NCI-H2227 treated with DMSO at 0.1 percent for 48 hours (cell line): ENCODE measurements at regions not wholly inside any gene's neighbourhood (a gene's known extent, or its start where the extent isn't known, plus 50 kb on each side); places are given as distances from the start of the nearest gene placed in this dataset.
"Not testable (repeated sequence)": the region's sequence is repeated elsewhere in the genome, so short reads cannot be mapped to it uniquely, and the experiment has no call there.

Experiments
- DNase-seq: peaks from one replicate; lab custom pipeline; 2025; lab: John Stamatoyannopoulos, UW

- DNase-seq: no peak
Observed at GRCh38 chr9:106758911-106759310, 104.1 kb upstream of the ZNF462 start.

- no peak for DNase-seq
Observed at GRCh38 chr9:106761493-106761892, 101.5 kb upstream of the ZNF462 start.

- no peak for DNase-seq
Observed at GRCh38 chr9:106766616-106767015, 96.3 kb upstream of the ZNF462 start.

DNA sequence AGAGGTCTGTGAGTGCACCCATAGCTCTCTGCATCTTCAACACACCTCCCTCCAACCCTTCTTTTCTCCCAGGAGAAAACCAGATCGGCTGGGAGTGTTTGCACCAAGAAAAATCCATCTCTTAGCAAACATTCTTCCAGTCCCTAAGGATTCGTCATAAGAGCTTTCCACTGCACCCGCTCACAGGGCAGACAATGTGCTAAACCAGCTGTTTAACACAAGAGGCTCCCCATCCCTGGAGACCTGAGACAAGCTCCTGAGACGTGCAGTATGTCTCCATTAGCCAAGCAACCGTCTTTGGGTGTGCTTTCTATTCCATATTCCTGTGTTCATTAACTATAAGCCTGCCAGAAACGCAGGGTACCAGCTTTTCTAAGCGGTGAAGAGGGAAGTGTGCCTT, 93.6 kb upstream of the ZNF462 start:
- no peak for DNase-seq

- no peak for DNase-seq
Observed at GRCh38 chr9:106771608-106772007, 91.4 kb upstream of the ZNF462 start.

DNA sequence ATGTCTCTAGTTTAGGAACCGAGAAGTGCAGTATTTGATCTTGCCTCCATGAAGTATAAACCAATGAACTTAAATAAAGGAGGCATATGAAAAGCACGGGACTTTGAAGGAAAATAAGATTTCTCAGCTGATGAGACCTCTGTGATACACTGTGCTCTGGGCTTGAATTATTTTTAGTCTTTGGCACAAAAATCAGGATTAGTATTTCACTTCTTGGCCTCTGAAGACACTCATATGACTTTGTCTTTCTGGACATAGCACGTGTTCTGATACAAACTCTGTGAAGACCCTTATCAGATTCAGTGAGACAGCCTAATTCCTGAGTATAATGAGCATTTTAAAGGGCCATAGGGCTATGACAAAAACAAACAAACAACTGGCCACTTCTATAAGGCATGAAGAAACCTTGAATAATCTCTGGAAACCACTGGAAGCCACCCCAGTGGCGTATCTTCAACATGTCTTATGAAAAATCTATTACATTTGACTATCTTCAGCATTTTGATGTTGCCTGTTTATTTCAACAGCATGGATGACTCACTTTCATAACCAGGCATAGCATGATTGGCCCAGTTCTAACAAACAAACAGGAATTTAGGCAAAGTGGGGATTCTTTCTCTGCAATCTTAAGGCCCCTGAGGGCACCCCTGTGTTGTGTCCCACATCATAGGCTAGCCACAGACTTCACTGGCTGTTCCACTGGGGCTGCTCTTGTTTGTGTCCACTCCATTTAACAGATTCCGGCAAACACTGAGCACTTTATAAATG, 90.3 kb upstream of the ZNF462 start:
- DNase-seq: no peak

GRCh38 chr9:106773750-106774149, 89.2 kb upstream of the ZNF462 start:
- no peak for DNase-seq

DNA sequence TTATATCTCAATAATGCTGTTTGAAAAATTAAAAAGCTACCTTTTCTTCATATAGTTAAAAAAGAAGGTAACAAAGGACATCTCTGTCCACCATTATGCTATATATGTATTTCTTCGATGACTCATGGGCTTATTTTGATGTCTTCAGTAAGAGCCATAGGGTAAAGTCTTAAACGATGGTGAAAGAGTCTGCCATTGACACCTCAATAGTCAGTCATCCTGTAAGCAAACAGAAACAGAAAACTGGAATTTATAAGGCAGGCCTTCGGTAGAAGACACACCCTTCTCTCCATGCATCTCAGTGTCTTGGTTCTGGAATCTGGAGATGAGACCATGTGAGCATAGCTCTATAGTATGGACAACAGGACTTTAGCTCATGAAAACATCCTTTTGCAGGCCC, 87.0 kb upstream of the ZNF462 start:
- DNase-seq: no peak

GRCh38 chr9:106779796-106780195, 83.2 kb upstream of the ZNF462 start:
- DNase-seq: no peak

GRCh38 chr9:106783121-106783520, 79.8 kb upstream of the ZNF462 start:
- DNase-seq: no peak

DNA sequence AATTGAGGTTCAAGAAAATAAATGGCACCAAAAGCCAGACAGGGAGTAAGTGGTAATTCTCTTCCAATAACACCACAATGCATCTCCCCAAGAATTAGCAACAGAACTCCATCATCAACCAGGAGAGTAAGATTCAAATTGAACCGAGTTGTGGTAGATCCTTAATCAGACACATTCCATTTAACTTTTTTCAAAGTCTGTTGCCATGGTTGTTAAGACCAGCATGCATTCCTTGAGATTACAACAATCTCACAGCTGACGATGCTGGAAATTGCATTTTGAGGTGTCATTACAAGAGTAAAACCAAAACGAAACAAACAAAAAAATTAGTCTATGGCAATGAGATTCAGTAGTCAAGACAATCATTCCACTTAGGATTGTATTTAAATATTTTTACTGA, 78.9 kb upstream of the ZNF462 start:
- no peak for DNase-seq

DNA sequence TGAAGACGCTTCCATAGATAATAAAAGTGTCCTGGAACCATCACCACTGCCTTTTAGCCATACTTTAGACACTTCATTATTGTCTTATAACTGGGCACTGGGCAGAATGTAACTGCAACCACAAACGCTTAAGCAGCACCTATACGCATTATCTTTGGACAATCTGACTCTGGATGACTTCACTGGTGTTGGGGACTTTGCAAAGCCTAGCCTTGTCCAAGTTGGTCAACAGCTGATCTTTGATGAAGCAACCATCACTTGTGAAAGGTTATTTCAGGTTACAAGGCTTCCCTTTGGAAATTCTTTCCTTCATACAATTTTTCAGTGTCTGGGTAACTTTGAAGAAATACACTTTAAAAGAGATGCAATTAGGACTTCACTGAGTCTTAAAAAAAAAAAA, 77.8 kb upstream of the ZNF462 start:
- DNase-seq: no peak

DNA sequence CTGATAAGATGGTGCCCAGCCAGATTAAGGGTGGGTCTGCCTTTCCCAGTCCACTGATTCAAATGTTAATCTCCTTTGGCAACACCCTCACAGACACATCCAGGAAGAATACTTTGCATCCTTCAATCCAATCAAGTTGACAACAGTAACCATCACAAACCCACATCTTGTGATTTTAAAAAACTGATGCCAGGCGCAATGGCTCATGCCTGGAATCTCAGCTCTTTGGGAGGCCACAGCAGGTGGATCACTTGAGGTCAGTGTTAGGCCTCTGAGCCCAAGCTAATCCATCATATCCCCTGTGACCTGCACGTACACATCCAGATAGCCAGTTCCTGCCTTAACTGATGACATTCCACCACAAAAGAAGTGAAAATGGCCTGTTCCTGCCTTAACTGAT, 74.9 kb upstream of the ZNF462 start:
- not testable (repeated sequence) for DNase-seq

DNA sequence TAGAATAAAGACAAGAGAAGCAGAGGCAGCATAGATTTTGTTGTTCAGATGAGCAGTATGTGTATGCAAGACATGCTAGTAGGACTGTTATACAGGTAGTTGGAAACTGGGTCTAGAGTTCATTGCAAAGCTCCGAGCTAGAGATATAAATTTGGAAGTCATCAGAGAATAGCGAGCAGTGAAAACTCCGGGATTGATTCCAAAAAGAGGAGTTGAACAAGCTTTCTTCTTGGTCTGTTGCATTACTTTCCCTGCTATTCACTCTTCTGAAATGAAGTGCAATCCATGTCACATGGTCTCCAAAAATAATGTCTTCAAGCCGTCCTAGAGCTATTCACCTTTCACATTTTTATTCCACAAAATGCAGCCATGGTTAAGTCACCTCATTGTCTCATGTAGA, 67.9 kb upstream of the ZNF462 start:
- DNase-seq: no peak

DNA sequence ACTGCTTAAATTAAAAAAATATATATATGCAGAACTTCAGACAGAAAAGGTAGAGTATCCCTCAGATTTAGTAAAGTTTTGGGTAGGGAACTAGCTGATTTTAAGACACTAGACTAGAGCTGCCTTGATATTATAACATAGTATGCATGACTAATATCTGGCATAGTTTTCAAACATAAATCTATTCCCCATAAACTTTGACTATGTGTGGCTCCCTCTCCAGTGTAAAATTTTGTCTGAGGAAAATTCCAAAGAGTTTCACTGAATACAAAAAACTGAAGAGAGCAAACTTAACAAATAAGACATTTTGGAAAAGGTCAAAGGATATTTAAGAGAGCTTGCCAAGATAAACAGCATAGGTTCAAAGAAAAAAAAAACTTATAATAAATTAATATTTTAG, 66.2 kb upstream of the ZNF462 start:
- DNase-seq: no peak

DNA sequence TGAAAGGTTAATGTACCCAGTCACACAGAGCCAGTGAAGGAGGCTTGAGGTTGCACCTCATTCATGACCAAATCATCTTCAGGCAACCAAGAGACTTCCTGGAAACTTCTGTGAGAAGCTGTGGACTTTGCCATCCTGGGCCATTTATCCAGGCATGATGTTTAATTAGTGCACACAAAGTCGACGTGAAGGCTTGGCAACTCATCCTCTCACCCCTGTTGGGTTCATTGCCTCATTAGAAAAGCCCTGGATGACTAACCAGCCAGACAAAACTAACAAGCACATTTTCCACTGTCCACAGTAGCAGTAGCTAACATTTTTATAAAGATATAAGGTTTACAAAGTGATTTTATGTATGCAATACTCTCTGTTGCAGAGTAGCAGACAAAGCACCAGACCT, 65.7 kb upstream of the ZNF462 start:
- no peak for DNase-seq

DNA sequence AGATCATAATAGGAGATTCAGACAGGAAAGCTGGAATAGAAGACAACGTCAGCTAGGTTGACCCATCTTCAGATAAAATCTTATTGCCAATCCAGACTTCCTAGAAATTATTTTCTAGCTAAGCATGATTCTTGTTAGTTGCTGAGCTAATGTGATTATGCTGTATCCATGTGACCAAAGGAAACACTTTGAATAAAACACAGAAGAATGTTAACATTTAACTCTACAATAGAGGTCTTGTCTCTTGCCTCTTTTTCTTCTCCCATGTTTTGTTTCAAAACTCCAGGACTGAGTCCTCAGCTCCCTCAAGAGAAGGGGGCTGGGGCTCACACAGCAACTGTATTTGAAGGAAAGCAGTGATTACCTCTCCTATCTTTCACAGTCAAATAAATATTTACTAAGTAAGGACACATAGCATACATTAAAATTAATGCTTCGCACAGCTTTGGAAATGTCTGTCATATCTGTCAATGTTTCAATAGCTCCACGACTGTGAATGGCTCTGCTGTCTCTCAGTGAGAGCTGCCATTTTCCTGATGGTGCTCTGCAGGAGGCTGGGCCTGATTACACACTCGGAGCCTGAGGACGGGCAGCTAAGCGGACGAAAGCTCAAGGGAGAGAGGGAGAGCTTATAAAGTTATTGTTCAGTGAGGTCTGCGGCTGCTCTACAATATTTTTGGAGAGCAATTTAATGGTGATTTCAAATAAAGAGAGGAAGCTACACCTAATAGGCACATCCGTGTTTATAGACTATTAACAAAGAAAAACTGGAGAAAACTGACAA, 64.8 kb upstream of the ZNF462 start:
- no peak for DNase-seq

- DNase-seq: no peak
Observed at GRCh38 chr9:106799152-106799551, 63.8 kb upstream of the ZNF462 start.

- no peak for DNase-seq
Observed at GRCh38 chr9:106800701-106801270, 62.2 kb upstream of the ZNF462 start.

DNA sequence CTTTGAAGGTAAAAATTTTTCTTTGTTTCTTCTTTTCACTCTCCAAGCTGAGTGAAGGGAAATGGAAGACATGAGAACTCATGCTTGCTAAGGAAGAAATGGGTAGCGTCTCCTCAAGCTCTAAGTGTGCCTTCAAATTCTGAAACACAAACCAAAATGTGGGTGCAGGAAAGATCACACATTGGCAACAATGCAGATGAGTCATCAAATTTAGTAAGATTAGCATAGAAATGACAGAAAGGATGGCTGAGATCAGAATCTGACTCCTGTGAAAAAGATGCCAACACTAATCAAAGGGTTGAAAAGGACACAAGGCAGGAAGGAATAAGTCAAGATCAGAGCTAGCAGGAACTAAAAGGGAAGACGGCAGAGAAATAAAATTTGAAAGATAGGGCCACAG, 61.1 kb upstream of the ZNF462 start:
- no peak for DNase-seq
